GM18520 (cell line): ENCODE measurements at regions not wholly inside any gene's neighbourhood (a gene's known extent, or its start where the extent isn't known, plus 50 kb on each side); places are given as distances from the start of the nearest gene placed in this dataset.
A peak's percentile ranks its signal among the peaks of the same experiment; 100 is the strongest.

Experiments
- ATAC-seq: cut with Tn5 transposase; IDR thresholded peaks from one replicate; pipeline ENCODE4 v1.9.1; 2021; ENCODE audit not compliant: unreplicated experiment

DNA sequence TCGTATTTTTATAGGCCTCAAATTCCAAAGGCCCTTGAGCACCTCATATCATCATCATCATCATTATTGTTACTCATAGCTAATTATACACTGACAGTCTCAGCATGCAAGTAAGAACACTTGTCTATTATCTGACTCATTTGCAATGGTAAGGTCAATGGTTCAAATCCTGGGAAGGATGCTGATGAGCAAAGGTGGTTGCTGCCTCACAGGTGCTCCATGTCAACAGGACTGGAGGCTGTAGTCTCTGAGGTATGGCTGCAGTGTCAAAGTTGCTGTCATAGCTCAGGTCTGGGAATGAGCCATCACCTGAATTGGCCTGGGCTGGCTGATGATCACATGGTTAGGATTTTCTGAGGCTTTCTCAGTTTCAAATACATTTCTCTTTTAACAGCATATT lies 379.3 kb downstream of the BCL11A start:
- ATAC-seq: no peak

DNA sequence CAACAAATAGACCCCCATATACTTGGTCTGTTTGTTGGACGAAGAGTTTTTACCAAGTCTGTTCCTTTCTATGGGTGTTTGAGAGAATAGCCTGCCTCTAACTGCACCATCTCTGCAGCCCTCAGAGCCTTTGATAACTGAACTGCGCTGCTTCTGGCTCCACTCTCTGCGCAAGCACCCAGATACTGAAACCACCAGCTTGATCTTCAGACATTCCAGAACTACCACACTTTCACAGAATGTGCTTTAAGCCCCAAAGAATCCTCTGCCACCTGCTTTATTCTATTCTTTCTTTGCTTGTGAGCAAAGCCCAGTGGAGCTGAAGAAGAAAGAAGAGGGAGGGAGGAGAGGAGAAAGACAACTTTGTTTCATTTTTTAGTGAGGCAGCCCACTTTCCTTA lies 380.7 kb downstream of the BCL11A start:
- ATAC-seq: no peak

DNA sequence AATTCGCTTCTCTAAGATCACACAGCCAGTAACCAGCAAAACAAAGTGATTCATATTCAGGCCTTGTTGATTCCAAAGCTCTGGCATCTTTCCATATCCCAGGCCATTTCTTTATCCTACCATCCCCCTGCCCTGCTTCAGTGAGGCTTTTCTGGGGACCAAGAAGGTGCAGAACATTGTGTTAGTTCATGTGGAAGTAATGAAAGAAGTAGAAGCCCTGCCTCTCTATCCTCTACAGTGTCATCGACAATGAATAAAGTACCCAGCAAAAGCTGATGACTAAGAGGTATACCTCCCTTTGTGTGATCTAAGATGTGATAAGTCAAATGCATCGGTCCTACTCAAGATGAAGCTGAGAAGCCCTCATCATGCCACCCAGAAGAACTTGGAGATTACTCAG lies 383.2 kb downstream of the BCL11A start:
- no peak for ATAC-seq

DNA sequence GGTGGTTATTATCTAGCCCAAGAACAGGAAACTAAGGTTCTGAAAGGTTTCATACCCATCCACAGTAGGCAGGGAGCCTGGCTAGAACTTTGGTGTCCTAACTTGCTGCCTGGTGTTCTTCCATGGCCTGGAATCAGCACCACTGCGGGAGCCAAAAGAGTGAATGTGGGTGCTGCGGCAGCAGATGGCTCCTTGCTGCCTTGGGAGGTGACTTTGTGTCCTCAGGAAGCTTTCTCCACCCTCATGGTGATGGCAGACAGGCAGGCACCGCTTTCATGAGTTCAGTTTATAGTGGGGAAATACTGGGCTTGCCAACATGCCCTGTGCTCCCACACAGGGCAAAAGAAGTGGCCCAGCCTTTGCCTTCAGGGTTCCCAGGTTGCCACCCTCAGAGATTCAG lies 385.2 kb downstream of the BCL11A start:
- ATAC-seq: no peak

GRCh38 chr2:60167089-60167488 lies 386.4 kb downstream of the BCL11A start:
- ATAC-seq: no peak

GRCh38 chr2:60163691-60164090 lies 389.8 kb downstream of the BCL11A start:
- no peak for ATAC-seq

DNA sequence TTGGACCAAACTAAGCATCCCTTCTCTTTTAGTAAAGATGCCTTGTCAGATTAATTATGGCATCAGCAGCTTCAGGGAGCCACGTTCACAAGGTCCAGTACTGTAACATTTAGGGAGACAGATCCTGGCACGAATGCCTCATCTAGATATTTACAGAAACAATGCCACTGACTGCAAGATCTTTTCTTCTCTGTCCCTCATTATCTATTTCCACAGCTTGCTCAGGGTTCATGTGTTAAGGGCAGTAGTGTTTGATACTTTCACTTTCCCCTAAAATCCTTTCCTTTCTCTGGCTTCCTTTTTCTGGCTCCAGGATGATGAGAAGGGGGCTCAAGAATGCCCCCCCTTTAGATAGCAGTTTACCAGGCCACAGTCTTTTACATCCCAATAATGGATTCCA lies 393.9 kb downstream of the BCL11A start:
- no peak for ATAC-seq

DNA sequence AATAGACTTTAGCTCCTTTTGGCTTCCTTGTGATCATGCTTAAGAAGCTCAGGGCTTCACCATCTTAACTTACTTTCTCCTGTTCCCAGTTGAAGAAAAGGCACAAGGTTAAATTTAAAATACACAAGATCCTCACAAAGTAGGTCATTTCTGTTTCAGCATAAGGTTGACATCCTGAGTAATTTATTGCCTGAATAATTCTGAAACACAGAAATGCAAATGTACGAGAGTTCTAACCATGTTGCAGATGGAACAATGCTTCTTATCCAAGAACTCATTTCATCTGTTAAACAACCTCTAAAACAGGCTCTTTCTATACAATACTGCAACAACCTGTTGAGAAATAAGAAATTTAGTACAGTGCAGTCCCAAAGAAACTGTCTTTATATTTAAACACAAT lies 395.2 kb downstream of the BCL11A start:
- ATAC-seq: peak; percentile 64

GRCh38 chr2:60157283-60157682 lies 396.2 kb downstream of the BCL11A start:
- no peak for ATAC-seq

DNA sequence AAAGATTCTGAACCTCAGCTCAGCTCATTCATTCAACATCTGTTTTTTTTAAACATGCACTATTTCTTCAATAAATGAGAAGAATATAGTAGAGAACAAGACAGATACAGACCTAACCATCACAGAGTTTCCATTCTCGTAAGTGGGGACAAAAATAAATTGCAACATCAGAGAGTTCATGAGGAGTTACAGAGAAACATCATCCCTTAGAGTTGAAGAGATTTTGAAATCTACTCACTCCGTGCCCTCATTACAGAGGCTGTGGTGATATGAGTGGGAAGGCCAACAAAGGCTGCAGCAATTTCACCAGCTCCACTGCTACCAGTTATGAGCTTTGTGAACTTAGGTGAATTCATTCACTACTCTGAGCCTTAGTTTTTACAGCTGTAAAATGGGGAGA lies 399.3 kb downstream of the BCL11A start:
- no peak for ATAC-seq

DNA sequence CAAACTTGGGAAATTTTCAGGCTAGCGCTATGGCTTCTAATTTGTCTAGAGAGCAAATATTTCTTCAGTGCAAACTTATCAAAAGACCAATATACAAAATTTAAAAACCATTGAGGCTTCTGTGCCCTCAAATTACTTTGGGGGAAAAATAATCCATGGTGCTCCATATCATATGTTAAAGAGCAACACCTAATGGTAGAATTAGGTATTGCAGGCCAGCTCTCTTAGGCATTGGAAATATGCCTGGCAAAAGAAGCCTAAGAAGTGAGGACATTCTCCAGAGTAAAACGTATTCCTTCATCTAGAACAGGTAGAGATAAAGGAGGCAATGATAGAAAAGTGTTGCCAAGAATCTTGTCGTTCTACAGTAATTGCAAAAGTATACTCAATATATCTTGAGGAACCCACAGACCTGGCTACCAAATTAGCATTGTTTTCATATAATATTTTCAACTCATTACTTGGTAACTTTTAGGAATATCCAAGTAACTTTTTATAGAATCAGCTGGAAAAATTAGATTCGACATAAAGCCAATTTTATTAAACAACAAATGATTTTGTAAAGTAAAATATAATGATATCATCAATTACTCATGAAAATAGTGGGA lies 401.1 kb downstream of the BCL11A start:
- no peak for ATAC-seq

- no peak for ATAC-seq
Measured at GRCh38 chr2:60149176-60149575, 404.3 kb downstream of the BCL11A start.

DNA sequence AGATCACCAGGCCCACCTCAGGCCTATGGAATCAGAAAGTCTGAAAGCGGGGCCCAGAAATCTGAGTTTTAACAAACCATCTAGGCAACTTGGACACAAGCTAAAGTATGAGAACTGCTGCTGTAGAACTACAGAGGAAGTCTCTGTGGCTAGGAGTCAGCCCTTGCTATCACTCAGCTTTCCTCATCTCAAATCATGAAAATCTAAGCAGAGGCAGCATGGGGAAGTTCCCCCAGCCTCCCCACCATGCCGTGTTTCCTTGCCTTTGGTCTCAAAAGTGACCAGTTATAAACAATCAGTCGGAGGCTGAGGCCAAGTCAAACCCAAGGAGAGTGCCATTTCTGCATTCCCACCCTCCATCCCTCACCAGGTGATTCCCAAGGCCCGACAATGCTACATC lies 404.7 kb downstream of the BCL11A start:
- no peak for ATAC-seq

- ATAC-seq: no peak
Measured at GRCh38 chr2:60140185-60140584, 413.3 kb downstream of the BCL11A start.

GRCh38 chr2:60136913-60137312 lies 416.5 kb downstream of the BCL11A start:
- no peak for ATAC-seq

GRCh38 chr2:60127191-60127590 lies 426.3 kb downstream of the BCL11A start:
- ATAC-seq: no peak

GRCh38 chr2:60125611-60126426 lies 427.6 kb downstream of the BCL11A start:
- no peak for ATAC-seq

DNA sequence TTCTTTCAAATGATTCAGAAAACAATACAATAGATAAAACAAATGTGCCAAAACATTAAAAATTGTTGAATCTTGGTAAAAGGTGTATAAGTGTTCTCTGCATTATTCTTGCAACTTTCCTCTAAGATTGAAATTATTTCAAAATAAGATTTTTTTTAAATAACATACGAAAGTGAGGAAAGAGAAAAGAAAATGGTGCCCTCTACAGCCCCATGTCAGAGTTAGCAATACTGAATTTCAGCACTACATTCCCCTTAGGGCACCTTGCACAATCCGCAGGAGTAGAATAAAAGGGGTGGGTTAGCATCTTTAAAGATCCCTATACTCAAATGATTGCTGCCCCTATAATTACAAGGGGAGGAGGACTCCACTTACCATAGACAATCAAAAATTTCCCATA lies 433.7 kb downstream of the BCL11A start:
- no peak for ATAC-seq

- ATAC-seq: no peak
Measured at GRCh38 chr2:60118917-60119316, 434.5 kb downstream of the BCL11A start.

DNA sequence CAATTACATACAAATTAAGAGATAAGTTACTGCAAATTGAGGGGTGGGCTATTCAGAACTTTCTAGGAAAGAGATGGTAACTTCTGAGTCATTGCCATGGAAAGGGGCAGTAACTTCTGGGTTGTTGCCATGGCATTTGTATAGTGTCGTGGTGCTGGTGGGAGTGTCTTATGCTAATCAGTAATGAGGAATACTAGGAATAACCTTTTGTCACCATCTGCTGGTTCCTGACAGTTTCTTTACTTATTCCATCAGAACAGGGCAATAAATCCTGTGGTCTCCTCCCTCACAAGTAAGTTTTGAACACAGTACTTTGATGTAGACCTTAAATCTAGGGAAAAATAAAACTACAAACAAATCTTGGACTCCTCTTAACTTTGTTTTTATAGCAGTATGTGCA lies 435.4 kb downstream of the BCL11A start:
- no peak for ATAC-seq

DNA sequence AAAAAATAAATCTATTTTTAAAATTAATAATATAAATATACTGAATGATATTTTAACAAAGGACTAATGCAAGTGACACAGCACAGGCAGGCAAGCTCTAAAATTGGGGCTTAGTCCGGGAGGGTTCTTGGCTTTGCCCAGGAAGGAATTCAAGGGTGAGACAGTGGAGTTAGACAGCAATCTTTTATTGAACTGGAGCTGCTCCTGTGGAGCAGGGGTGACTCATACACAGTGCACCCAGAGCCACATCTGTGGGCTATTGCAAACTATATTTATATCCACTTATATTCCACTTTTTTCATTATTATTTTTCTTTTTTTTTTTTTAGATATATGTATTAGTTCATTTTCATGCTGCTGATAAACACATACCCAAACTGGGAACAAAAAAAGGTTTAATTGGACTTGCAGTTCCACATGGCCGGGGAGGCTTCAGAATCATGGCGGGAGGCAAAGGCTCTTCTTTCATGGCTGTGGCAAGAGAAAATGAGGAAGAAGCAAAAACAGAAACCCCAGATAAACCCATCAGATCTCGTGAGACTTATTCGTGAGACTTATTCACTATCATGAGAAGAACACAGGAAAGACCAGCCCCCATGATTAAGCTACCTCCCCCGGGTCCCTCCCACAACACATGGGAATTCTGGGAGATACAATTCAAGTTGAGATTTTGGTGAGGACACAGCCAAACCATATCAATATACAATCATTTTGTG lies 437.1 kb downstream of the BCL11A start:
- no peak for ATAC-seq

- no peak for ATAC-seq
Measured at GRCh38 chr2:60109744-60110143, 443.7 kb downstream of the BCL11A start.
